Activated naive CD8-positive, alpha-beta T cell (primary cell): ENCODE measurements at regions not wholly inside any gene's neighbourhood (a gene's known extent, or its start where the extent isn't known, plus 50 kb on each side); places are given as distances from the start of the nearest gene placed in this dataset.

Experiments used
- H3K27ac Mint-ChIP-seq: one replicate; pipeline ENCODE4 v1.8.0; 2021; ENCODE audit warnings: mixed read lengths
- H3K27me3 Mint-ChIP-seq: one replicate; pipeline ENCODE4 v1.8.0; 2021; ENCODE audit warnings: mixed read lengths
- H3K36me3 Mint-ChIP-seq: one replicate; pipeline ENCODE4 v1.8.0; 2021; ENCODE audit warnings: mixed read lengths
- H3K4me1 Mint-ChIP-seq: one replicate; pipeline ENCODE4 v1.8.0; 2021; ENCODE audit warnings: low read depth, mixed read lengths
- H3K4me3 Mint-ChIP-seq: one replicate; pipeline ENCODE4 v1.8.0; 2021; ENCODE audit warnings: mild to moderate bottlenecking, mixed read lengths
- H3K9me3 Mint-ChIP-seq: one replicate; pipeline ENCODE4 v1.8.0; 2021; ENCODE audit warnings: low read depth, mixed read lengths

DNA sequence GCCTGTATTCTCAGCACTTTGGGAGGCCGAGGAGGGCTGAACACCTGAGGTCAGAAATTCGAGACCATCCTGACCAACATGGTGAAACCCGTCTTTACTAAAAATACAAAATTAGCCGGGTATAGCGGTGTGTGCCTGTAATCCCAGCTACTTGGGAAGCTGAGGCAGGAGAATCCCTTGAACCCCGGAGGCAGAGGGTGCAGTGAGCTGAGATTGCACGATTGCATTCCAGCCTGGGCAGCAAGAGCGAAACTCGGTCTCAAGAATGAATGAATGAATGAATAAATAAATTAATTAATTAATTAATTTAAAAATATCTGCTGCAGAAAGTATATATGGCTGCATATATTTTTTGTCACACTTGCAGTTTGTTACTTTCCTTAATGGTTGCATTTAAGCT, 781.8 kb downstream of the DNAJB9 start:
- H3K27me3 Mint-ChIP-seq: no peaks in the 10 kb centered on the region
- H3K27ac Mint-ChIP-seq: no peak overlapping the region
- no peaks in the 10 kb centered on the region for H3K36me3 Mint-ChIP-seq
- H3K9me3 Mint-ChIP-seq: no peaks in the 10 kb centered on the region
- H3K4me1 Mint-ChIP-seq: no peaks in the 10 kb centered on the region
- no peak overlapping the region for H3K4me3 Mint-ChIP-seq

DNA sequence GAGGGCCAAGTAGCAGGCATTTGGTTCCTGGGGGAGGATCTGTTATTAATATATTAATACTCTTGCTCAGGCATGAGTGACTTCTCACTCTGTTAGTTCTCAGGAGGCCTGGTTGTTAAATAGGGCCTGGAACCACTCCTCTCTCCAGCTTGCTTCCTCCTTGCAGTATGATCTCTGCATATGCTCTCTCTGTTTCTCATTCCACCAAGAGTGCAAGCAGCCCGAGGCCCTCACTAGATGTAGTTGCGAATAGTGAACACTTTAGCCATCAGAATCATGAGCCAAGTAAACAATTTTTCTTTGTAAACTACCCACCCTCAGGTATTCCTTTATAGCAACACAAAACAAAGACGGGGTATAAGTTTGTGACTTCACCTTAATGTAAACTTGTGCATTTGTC, 784.3 kb downstream of the DNAJB9 start:
- Mint-ChIP-seq H3K4me1 (no peaks in the 10 kb centered on the region), H3K27ac (no peak overlapping the region), H3K27me3 (no peaks in the 10 kb centered on the region), H3K36me3 (no peaks in the 10 kb centered on the region), H3K9me3 (no peaks in the 10 kb centered on the region), H3K4me3 (no peak overlapping the region)

DNA sequence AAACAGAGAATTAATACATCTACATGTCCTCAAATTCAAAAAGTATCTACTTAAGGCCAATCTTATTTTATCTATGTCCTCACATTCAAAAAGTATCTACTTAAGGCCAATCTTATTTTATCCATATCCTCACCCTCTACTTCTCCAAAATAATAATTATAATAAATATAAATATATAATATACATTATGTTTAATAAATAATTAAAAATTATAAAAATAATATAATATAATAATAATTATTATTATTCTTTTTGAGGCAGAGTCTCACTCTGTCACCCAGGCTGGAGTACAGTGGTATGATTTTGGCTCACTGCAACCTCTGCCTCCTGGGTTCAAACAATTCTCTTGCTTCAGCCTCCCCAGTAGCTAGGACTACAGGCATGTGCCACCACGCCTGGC, 784.9 kb downstream of the DNAJB9 start:
- H3K36me3 Mint-ChIP-seq: no peaks in the 10 kb centered on the region
- H3K4me1 Mint-ChIP-seq: no peaks in the 10 kb centered on the region
- H3K9me3 Mint-ChIP-seq: no peaks in the 10 kb centered on the region
- H3K27ac Mint-ChIP-seq: no peak overlapping the region
- H3K4me3 Mint-ChIP-seq: no peak overlapping the region
- no peaks in the 10 kb centered on the region for H3K27me3 Mint-ChIP-seq

DNA sequence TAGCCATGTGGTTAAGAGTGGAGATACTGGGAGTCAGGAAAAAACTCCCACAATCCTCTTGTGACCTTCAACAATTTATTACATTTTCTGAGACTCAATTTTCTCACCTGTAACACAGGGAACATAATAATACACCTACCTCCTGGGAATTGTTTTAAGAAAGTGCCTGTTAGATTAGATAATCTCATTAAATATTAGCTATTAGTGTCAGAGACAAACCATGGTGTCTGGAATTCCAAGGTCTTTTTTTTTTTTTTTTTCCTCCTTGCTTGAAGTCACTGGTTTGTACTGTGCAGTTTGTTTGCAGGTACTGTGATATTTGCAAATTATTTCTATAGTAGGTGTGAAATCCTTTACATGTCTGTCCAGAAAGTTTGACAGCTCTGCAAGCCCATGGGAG, 806.1 kb downstream of the DNAJB9 start:
- Mint-ChIP-seq H3K36me3 (no peaks in the 10 kb centered on the region), H3K4me1 (no peaks in the 10 kb centered on the region), H3K27ac (no peak overlapping the region), H3K27me3 (no peaks in the 10 kb centered on the region), H3K4me3 (no peak overlapping the region), H3K9me3 (peaks cover 5% of the 10 kb centered on the region)

DNA sequence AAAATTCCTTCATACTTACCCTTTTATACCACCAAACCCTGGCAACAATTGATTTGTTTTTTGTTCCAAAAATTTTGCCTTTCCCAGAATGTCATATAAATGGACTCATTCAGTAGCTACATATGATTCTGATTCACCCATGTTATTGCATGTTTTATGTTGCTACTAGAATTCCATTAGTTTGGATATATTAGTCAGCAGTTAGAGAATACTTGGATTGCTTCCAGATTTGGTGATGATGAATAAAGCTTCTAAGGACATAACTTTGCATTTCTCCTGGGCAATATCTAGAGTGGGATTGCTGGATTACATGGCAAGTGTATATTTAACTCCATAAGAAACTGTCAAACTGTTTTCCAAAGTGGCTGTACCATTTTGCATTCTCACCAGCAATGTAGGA, 806.9 kb downstream of the DNAJB9 start:
- peaks cover 7% of the 10 kb centered on the region for H3K9me3 Mint-ChIP-seq
- H3K27ac Mint-ChIP-seq: no peak overlapping the region
- no peaks in the 10 kb centered on the region for H3K4me1 Mint-ChIP-seq
- no peak overlapping the region for H3K4me3 Mint-ChIP-seq
- H3K27me3 Mint-ChIP-seq: no peaks in the 10 kb centered on the region
- H3K36me3 Mint-ChIP-seq: no peaks in the 10 kb centered on the region

DNA sequence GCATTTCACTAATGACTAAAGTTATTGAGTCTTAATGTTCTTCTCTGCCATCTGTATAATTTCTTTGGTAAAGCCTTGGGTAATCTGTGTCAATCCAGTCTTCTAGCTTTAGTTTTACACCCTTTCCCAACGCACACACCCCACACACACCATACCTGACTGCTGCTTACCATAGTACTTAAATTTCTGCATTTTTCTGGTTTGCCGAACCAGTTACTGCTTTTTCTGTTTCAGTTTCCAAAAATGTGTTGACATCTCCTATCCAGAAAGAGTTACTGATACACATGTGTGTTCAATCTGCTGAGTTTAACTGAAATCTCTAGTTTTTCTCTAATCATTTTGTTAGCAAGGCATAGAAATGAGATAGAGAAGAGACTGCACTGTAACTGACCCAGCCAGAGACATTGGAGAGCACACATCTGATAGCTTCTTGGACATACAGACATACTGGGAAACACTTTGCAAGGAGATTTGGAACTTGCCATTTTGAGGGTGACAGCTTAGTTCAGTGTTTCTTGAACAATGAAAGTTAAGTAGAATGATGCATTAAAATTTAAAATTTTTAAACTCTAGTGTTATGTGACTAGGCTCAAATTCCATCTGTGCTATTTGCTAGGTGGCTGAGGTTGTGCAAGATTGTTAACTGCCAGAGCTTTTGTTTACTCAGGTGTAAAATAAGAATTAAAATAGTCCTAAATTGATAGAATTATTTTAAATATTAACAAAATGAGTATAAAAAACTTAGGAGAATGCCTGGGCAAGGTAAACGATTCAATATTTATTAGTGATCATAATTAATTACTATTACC, 807.6 kb downstream of the DNAJB9 start:
- no peaks in the 10 kb centered on the region for H3K27me3 Mint-ChIP-seq
- H3K27ac Mint-ChIP-seq: no peak overlapping the region
- H3K4me3 Mint-ChIP-seq: no peak overlapping the region
- peaks cover 7% of the 10 kb centered on the region for H3K9me3 Mint-ChIP-seq
- no peaks in the 10 kb centered on the region for H3K4me1 Mint-ChIP-seq
- no peaks in the 10 kb centered on the region for H3K36me3 Mint-ChIP-seq

DNA sequence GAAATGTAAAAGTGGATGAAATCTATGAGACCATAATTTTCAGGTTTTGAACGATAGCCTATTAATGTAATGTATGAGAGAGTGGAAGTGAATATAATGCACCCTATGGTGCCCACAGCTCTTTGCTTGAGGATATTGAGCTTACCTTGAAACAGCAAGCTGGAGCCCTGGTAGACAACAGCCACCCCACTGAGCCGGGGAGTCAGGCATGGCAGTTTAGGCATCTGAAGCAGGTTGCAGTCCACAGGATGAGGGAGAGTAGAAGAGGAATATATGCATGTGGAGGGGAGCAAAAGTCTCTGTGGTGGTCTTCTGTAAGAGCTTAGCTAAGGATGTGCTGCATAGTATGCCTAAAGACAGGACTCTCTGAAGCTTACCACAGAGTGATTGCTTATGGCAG, 817.3 kb downstream of the DNAJB9 start:
- Mint-ChIP-seq H3K4me1 (no peaks in the 10 kb centered on the region), H3K27ac (no peak overlapping the region)

DNA sequence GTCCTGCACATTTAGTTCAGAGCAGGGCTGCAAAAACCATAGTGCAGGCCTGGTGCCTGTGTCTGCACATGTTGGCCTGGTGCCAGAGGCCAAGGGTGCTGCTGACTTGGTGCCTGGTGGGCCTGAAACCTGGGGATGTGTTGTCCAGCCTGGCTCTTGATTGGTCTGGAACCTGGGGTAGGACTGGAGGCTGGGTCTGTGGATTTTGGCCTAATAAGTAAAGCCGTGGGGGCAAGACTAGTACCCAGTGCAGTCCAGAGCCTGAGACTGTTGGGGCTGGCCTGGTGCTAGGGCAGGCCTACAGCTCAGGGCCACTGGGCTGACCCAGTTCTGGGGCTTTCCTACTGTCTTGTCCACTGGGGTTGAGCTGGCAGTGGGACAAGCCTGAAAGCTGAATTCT, 817.9 kb downstream of the DNAJB9 start:
- Mint-ChIP-seq H3K4me1 (no peaks in the 10 kb centered on the region), H3K27ac (no peak overlapping the region)

More for the DNA sequence above, 817.3 kb downstream of the DNAJB9 start:
- H3K36me3 Mint-ChIP-seq: no peaks in the 10 kb centered on the region
- no peaks in the 10 kb centered on the region for H3K27me3 Mint-ChIP-seq
- no peaks in the 10 kb centered on the region for H3K9me3 Mint-ChIP-seq
- H3K4me3 Mint-ChIP-seq: no peak overlapping the region

DNA sequence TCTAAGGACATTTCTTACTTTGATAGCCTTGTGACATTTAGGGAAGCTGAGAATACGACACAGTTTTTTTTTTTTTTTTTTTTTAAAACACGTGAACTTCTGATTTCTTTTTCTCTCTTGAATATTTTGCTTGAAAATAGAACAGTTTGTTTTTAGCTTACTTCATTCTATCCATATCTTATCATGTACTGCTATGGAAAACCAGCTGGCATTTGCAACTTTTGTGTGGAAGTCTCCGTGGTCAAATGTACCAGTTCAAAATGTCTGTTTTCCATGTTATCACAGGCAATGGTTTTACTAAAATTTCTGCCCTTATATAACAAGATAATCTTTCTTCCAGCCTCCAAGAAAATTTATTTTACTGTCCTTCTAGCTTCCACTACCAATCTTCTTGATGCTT, 821.6 kb downstream of the DNAJB9 start:
- no peaks in the 10 kb centered on the region for H3K4me1 Mint-ChIP-seq
- H3K9me3 Mint-ChIP-seq: no peaks in the 10 kb centered on the region
- H3K4me3 Mint-ChIP-seq: no peak overlapping the region
- no peak overlapping the region for H3K27ac Mint-ChIP-seq
- no peaks in the 10 kb centered on the region for H3K36me3 Mint-ChIP-seq
- H3K27me3 Mint-ChIP-seq: no peaks in the 10 kb centered on the region

More for the DNA sequence above, 817.9 kb downstream of the DNAJB9 start:
- Mint-ChIP-seq H3K36me3 (no peaks in the 10 kb centered on the region), H3K4me3 (no peak overlapping the region), H3K27me3 (no peaks in the 10 kb centered on the region), H3K9me3 (no peaks in the 10 kb centered on the region)

DNA sequence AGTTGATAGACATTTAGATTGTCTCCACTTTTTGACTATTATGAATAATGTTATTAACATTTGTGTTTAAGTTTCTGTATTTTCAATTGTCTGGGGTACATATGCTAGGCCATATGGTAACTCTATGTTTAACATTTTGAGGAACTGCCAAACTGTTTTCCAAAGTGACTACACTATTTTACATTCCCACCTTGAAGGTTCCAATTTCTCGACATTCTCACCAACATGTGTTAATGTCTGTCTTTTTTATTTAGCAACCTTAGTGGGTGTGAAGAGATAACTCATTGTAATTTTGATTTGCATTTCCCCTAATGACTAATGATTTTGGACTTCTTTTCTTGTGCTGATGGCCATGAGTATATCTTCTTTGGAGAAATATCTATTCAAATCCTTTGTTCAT, 832.4 kb downstream of the DNAJB9 start:
- H3K4me1 Mint-ChIP-seq: no peaks in the 10 kb centered on the region
- no peaks in the 10 kb centered on the region for H3K27me3 Mint-ChIP-seq
- H3K4me3 Mint-ChIP-seq: no peak overlapping the region
- peaks cover 4% of the 10 kb centered on the region for H3K9me3 Mint-ChIP-seq
- H3K36me3 Mint-ChIP-seq: no peaks in the 10 kb centered on the region
- no peak overlapping the region for H3K27ac Mint-ChIP-seq

DNA sequence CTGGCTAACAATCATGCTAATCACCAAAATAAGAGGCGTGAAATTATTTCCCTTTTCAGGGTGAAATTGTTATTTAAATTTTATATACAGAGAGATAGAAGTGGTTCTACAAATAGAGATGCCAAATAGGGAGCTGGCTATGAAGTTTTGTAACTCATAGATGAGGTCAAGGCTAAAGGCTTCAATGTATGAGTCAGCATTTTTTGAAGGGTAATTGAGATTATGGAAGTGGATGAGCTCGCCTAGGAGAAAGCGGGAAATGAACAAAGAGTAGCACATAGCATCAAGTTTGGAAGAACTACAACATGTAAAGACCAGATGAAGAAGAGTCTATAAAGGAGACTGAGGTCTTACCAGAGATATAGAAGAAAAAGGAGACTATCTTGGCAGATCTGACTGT, 838.1 kb downstream of the DNAJB9 start:
- Mint-ChIP-seq H3K4me3 (no peak overlapping the region), H3K27ac (no peak overlapping the region), H3K9me3 (peaks cover 1% of the 10 kb centered on the region), H3K27me3 (no peaks in the 10 kb centered on the region), H3K36me3 (no peaks in the 10 kb centered on the region), H3K4me1 (no peaks in the 10 kb centered on the region)

DNA sequence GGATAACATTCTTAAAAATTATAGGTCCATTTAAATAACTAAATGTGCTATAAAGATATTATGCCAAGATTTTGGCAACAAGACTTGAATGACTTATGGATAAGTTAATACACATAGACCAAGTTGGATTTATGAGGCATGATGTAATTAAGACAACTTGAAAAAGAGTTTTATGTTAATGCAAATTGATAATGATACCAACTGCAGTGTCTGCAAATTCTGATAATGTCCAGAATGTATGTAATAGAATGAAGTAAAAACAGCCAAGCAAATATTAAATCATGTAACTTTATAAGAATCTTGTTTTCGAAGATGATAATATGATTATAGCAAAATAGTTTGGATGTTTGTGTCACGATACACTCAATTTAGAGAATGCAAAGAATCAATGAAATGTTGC, 868.3 kb downstream of the DNAJB9 start:
- Mint-ChIP-seq H3K4me1 (no peaks in the 10 kb centered on the region), H3K27ac (no peak overlapping the region), H3K27me3 (no peaks in the 10 kb centered on the region), H3K9me3 (peaks cover 4% of the 10 kb centered on the region), H3K36me3 (no peaks in the 10 kb centered on the region), H3K4me3 (no peak overlapping the region)

DNA sequence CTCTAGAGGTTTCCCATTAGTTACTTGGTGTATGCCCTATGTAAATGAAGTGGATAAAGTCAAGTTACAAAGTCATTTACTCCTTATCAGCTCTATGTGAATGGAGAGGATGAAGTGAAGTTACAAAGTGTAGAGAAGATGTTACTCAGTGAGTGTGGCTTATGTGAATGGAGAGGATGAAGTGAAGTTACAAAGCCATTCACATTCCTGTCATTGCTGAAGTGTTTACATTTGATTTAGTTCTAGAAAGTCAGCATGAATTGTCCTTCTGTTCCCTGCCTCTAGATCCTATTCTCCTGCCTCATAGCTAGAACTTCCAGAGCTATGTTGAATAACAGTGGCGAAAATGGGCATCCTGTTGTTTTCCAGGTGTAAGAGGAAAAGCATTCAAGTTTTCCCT, 880.1 kb downstream of the DNAJB9 start:
- Mint-ChIP-seq H3K4me1 (no peaks in the 10 kb centered on the region), H3K27ac (no peak overlapping the region), H3K27me3 (no peaks in the 10 kb centered on the region), H3K9me3 (no peaks in the 10 kb centered on the region), H3K36me3 (no peaks in the 10 kb centered on the region), H3K4me3 (no peak overlapping the region)

DNA sequence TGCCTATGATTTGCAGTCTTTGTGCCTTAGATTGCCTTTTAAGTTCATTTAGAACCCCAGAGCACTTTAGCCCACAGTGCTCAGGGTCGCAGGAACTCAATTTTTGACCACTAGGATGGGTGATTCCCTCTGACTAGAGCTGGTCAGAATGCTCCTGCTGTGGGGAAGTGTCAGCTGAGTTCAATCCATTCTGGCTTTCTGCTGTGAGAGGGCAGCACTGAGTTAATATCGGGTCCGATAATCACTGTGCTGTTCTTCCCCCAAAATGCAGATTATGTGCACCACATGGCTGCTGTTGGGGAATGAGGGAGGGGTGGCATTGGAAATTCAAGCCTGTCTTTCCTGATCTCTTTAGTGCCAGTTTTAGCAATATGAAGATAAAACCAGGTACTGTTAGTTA, 886.4 kb downstream of the DNAJB9 start:
- Mint-ChIP-seq H3K9me3 (no peaks in the 10 kb centered on the region), H3K36me3 (no peaks in the 10 kb centered on the region), H3K4me1 (no peaks in the 10 kb centered on the region), H3K27me3 (no peaks in the 10 kb centered on the region), H3K4me3 (no peak overlapping the region), H3K27ac (no peak overlapping the region)

DNA sequence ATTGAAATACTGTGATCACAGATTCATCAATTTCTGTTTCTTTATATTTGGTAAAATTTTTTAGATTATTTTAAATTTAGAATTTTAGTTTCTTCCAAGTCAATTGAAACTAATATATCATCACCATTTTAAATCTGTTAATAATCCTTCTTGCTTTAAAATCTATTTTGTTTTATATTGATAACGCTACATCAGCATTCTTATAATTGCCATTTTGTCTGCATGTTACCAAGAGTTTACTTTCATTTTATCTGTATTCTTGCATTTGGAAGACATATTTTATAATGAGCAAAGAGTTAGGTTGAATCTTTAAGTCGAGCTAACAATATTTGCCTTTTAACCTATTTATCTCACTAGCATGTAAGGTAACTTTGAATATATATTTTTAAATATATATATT, 890.6 kb downstream of the DNAJB9 start:
- Mint-ChIP-seq H3K9me3 (no peaks in the 10 kb centered on the region), H3K27ac (no peak overlapping the region), H3K27me3 (no peaks in the 10 kb centered on the region), H3K4me3 (no peak overlapping the region), H3K4me1 (no peaks in the 10 kb centered on the region), H3K36me3 (no peaks in the 10 kb centered on the region)

DNA sequence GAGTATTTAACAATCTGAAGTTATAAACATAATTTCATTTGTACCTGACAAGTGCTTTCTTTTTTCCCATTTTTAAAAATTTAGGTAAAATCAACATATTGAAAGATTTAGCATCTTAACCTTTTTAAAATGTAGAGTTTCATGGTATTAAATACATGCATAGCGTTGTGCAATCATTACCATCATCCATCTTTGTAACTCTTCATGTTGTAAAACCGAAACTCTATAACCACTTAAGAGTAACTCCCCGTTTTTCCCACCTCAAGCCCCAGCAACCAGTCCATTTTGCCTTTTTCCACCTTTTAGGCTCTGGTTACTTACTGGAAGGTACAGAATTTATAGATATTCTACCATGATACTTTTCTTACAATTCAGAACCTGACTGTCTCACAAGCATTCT, 892.5 kb downstream of the DNAJB9 start:
- Mint-ChIP-seq H3K36me3 (no peaks in the 10 kb centered on the region), H3K27ac (no peak overlapping the region), H3K4me3 (no peak overlapping the region), H3K27me3 (no peaks in the 10 kb centered on the region), H3K4me1 (no peaks in the 10 kb centered on the region), H3K9me3 (no peaks in the 10 kb centered on the region)
